CD4-positive, CD25-positive, alpha-beta regulatory T cell (primary cell): ENCODE measurements at regions not wholly inside any gene's neighbourhood (a gene's known extent, or its start where the extent isn't known, plus 50 kb on each side); places are given as distances from the start of the nearest gene placed in this dataset.
"Not testable (repeated sequence)": the region's sequence is repeated elsewhere in the genome, so short reads cannot be mapped to it uniquely, and the experiment has no call there.

Experiments
- ATAC-seq, 2 donors: fragments of 150-1000 bp; cut with Tn5 transposase; one replicate each; pipeline ENCODE4 v1.10.0; 2021; ENCODE audit warnings: low read depth in 2 of 2, moderate number of reproducible peaks in 2 of 2, moderate library complexity in 1 of 2
- DNase-seq, 3 donors: peaks; one replicate each; pipeline versions ENCODE4 v3.0.0 to v3.0.0-alpha.2; 2012 to 2022; ENCODE audit warnings: mixed read lengths in 1 of 3
- H3K27ac ChIP-seq: one replicate; pipeline ENCODE4 v1.7.0; 2013; ENCODE audit warnings: mild to moderate bottlenecking, low read length; ENCODE audit not compliant: insufficient read depth, poor library complexity, severe bottlenecking
- H3K27me3 ChIP-seq: one replicate; pipeline ENCODE4 v1.7.0; 2013; ENCODE audit warnings: low read length; ENCODE audit not compliant: control insufficient read depth, insufficient read depth
- H3K36me3 ChIP-seq: one replicate; pipeline ENCODE4 v1.7.0; 2013; ENCODE audit warnings: mild to moderate bottlenecking, low read length, moderate library complexity; ENCODE audit not compliant: control insufficient read depth, insufficient read depth
- H3K4me1 ChIP-seq: 2 replicates; pipeline ENCODE4 v1.7.0; 2013; ENCODE audit warnings: mild to moderate bottlenecking, low read length; ENCODE audit not compliant: insufficient read depth, control insufficient read depth, poor library complexity, severe bottlenecking
- H3K4me3 ChIP-seq: one replicate; pipeline ENCODE4 v1.7.0; 2013; ENCODE audit warnings: low read depth, mild to moderate bottlenecking, low read length, moderate library complexity
- H3K9me3 ChIP-seq, 2 experiments: 1 replicate in 1 of 2; 2 replicates in 1 of 2; pipeline ENCODE4 v1.7.0; 2013; ENCODE audit warnings: low read length in 2 of 2, mild to moderate bottlenecking in 1 of 2, moderate library complexity in 1 of 2; ENCODE audit not compliant: control insufficient read depth in 2 of 2
- H3K27ac Mint-ChIP-seq, 3 donors: one replicate each; pipeline ENCODE4 v1.8.0; 2020 to 2022; ENCODE audit warnings: mild to moderate bottlenecking in 3 of 3, mixed read lengths in 3 of 3, moderate library complexity in 2 of 3
- H3K27me3 Mint-ChIP-seq: one replicate; pipeline ENCODE4 v1.8.0; 2022; ENCODE audit warnings: mild to moderate bottlenecking, mixed read lengths
- H3K36me3 Mint-ChIP-seq: one replicate; pipeline ENCODE4 v1.8.0; 2020; ENCODE audit warnings: mixed read lengths
- H3K4me1 Mint-ChIP-seq, 4 donors: one replicate each; pipeline ENCODE4 v1.8.0; 2020 to 2022; ENCODE audit warnings: mixed read lengths in 4 of 4, mild to moderate bottlenecking in 1 of 4
- H3K4me3 Mint-ChIP-seq, 4 donors: one replicate each; pipeline ENCODE4 v1.8.0; 2020 to 2022; ENCODE audit warnings: mild to moderate bottlenecking in 4 of 4, mixed read lengths in 4 of 4, moderate library complexity in 3 of 4
- H3K9me3 Mint-ChIP-seq, 7 donors: one replicate each; pipeline ENCODE4 v1.8.0; 2020 to 2022; ENCODE audit warnings: mixed read lengths in 7 of 7, mild to moderate bottlenecking in 3 of 7, moderate library complexity in 2 of 7

DNA sequence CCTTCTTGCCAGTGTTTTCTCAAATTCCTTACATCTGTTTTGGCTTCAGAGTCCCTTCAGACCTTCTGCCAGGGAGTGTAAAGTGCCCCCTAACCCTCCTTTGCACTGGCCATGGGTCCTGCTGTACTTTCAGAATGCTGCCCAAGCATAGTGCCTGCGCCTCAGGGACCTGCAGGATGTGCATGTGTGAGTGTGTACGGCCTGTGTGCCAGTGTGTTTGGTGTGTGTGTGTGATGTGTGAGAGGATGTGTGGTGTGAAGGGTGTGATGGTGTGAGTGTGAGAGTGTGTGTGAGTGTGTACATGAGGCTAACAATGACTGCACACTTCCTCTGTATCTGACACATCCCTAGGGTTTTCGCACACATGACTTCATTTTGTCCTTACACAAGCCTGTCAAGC, 265.8 kb upstream of the RAB4A start:
- peaks cover 0 to 8% (median 4%) of the 10 kb centered on the region in 4 donors for H3K4me1 Mint-ChIP-seq
- Histone ChIP-seq H3K36me3 (no peaks in the 10 kb centered on the region), H3K9me3 (no peaks in the 10 kb centered on the region), H3K27me3 (no peaks in the 10 kb centered on the region), H3K4me3 (no peak overlapping the region), H3K4me1 (peaks cover 3% of the 10 kb centered on the region), H3K27ac (no peak overlapping the region)
- H3K27me3 Mint-ChIP-seq: no peaks in the 10 kb centered on the region
- peaks cover 0 to 3% (median 0%) of the 10 kb centered on the region in 7 donors for H3K9me3 Mint-ChIP-seq
- no peak for ATAC-seq
- no peak overlapping the region for H3K4me3 Mint-ChIP-seq
- no peak overlapping the region for H3K27ac Mint-ChIP-seq
- H3K36me3 Mint-ChIP-seq: no peaks in the 10 kb centered on the region
- DNase-seq: no peak

- no peak overlapping the region for H3K27ac Mint-ChIP-seq
- H3K36me3 Mint-ChIP-seq: no peaks in the 10 kb centered on the region
- H3K27me3 ChIP-seq: no peaks in the 10 kb centered on the region
- H3K4me1 Mint-ChIP-seq: peaks cover 0 to 8% (median 3%) of the 10 kb centered on the region in 4 donors
- DNase-seq (no peak), ATAC-seq (no peak)
- H3K36me3 ChIP-seq: no peaks in the 10 kb centered on the region
- no peak overlapping the region for H3K4me3 ChIP-seq
- H3K4me3 Mint-ChIP-seq: no peak overlapping the region
- no peaks in the 10 kb centered on the region for H3K9me3 ChIP-seq
- H3K27me3 Mint-ChIP-seq: no peaks in the 10 kb centered on the region
- H3K4me1 ChIP-seq: peaks cover 3% of the 10 kb centered on the region
- no peak overlapping the region for H3K27ac ChIP-seq
- peaks cover 0 to 3% (median 0%) of the 10 kb centered on the region in 7 donors for H3K9me3 Mint-ChIP-seq
Observed at GRCh38 chr1:229005556-229005955, 265.4 kb upstream of the RAB4A start.

DNA sequence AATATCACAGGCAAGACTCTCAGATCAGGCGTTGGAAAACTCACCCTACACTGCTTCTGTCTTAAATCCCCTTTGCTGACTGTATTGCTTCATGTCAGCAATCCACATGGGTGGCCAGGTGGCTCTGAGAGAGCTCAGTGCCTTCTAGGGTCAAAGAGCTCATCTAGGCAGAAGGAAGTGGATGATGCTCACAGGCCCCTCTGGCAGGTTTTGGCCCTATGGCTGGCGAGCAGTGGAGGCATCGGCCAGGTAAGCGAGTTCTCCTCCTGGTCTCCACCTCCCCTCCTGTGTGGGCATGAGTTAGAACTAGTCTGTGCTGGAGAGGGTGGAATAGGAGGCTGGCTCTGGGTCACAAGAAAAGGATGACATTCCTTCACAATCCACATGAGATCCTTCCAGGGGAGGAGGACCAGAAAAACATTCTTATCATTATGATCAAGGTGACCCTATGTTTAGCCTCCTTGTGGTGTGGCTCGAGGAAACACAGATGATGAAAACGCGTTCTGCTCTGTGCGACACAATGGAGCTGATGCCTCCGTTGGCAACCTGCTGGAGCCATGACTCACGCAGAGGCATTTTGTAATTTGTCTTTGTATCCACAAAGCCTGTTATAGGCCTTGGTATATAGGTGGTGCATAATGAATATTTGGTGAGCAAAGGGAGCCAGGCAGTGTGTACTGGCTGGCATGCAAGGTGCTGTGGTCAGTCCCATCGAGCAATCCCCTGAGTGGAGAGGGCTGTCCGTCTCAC, 264.6 kb upstream of the RAB4A start:
- H3K9me3 ChIP-seq: no peaks in the 10 kb centered on the region
- H3K4me3 Mint-ChIP-seq: no peak overlapping the region
- no peaks in the 10 kb centered on the region for H3K36me3 Mint-ChIP-seq
- ATAC-seq (no peak), DNase-seq (no peak)
- no peak overlapping the region for H3K4me3 ChIP-seq
- no peaks in the 10 kb centered on the region for H3K27me3 Mint-ChIP-seq
- peaks cover 3% of the 10 kb centered on the region for H3K4me1 ChIP-seq
- no peaks in the 10 kb centered on the region for H3K36me3 ChIP-seq
- no peaks in the 10 kb centered on the region for H3K27me3 ChIP-seq
- H3K27ac ChIP-seq: no peak overlapping the region
- H3K27ac Mint-ChIP-seq: no peak overlapping the region
- peaks cover 0 to 6% (median 3%) of the 10 kb centered on the region in 4 donors for H3K4me1 Mint-ChIP-seq
- H3K9me3 Mint-ChIP-seq: peaks cover 0 to 3% (median 0%) of the 10 kb centered on the region in 7 donors

DNA sequence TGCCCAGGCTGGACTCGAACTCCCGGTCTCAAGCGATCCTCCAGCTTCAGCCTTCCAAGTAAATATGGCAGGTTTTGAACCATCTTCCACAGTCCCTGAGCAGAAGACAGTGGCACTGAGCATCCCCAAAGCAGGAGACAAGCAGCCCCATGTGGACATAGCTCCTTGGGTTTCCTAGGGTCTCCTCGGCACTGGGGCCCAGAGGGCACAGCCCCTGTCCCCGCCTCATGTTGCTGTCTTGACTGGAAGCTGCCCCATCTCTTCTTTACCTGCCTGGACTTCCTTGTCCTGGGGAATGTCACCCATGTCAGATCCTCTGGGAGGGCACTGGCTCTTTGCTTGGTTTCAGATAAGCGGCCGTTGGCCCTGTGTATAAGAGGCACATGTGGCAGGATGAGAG, 263.7 kb upstream of the RAB4A start:
- Mint-ChIP-seq H3K36me3 (no peaks in the 10 kb centered on the region), H3K27me3 (no peaks in the 10 kb centered on the region), H3K4me1 (no peaks in the 10 kb centered on the region), H3K27ac (no peak overlapping the region), H3K9me3 (peaks cover 0 to 3% (median 0%) of the 10 kb centered on the region in 7 donors), H3K4me3 (no peak overlapping the region)
- Histone ChIP-seq H3K27me3 (no peaks in the 10 kb centered on the region), H3K27ac (no peak overlapping the region), H3K4me3 (no peak overlapping the region), H3K36me3 (no peaks in the 10 kb centered on the region), H3K9me3 (no peaks in the 10 kb centered on the region), H3K4me1 (no peaks in the 10 kb centered on the region)
- ATAC-seq (no peak), DNase-seq (no peak)

- Histone ChIP-seq H3K9me3 (no peaks in the 10 kb centered on the region), H3K4me3 (no peak overlapping the region), H3K4me1 (no peaks in the 10 kb centered on the region), H3K27me3 (no peaks in the 10 kb centered on the region), H3K36me3 (no peaks in the 10 kb centered on the region), H3K27ac (no peak overlapping the region)
- ATAC-seq: no peak
- H3K4me3 Mint-ChIP-seq: no peak overlapping the region
- no peaks in the 10 kb centered on the region for H3K36me3 Mint-ChIP-seq
- H3K27me3 Mint-ChIP-seq: no peaks in the 10 kb centered on the region
- H3K4me1 Mint-ChIP-seq: no peaks in the 10 kb centered on the region
- no peak overlapping the region for H3K27ac Mint-ChIP-seq
- DNase-seq: no peak
- H3K9me3 Mint-ChIP-seq: peaks cover 0 to 3% (median 0%) of the 10 kb centered on the region in 7 donors
Observed at GRCh38 chr1:229007701-229008100, 263.2 kb upstream of the RAB4A start.

GRCh38 chr1:229008347-229008746, 262.6 kb upstream of the RAB4A start:
- H3K4me1 Mint-ChIP-seq, H3K4me1 ChIP-seq, ATAC-seq, H3K27ac ChIP-seq, H3K27ac Mint-ChIP-seq, DNase-seq, H3K9me3 ChIP-seq, H3K27me3 ChIP-seq, H3K36me3 ChIP-seq, H3K36me3 Mint-ChIP-seq, H3K9me3 Mint-ChIP-seq, H3K4me3 ChIP-seq, H3K4me3 Mint-ChIP-seq, H3K27me3 Mint-ChIP-seq: not testable (repeated sequence)

- no peaks in the 10 kb centered on the region for H3K9me3 ChIP-seq
- Mint-ChIP-seq H3K4me3 (no peak overlapping the region), H3K9me3 (peaks cover 0 to 1% (median 0%) of the 10 kb centered on the region in 7 donors), H3K27ac (no peak overlapping the region), H3K36me3 (no peaks in the 10 kb centered on the region), H3K27me3 (no peaks in the 10 kb centered on the region), H3K4me1 (no peaks in the 10 kb centered on the region)
- no peaks in the 10 kb centered on the region for H3K36me3 ChIP-seq
- H3K27me3 ChIP-seq: peaks cover 2% of the 10 kb centered on the region
- ATAC-seq (no peak), DNase-seq (no peak)
- H3K4me1 ChIP-seq: no peaks in the 10 kb centered on the region
- H3K27ac ChIP-seq: no peak overlapping the region
- H3K4me3 ChIP-seq: no peak overlapping the region
Observed at GRCh38 chr1:229011022-229011421, 259.9 kb upstream of the RAB4A start.

- Mint-ChIP-seq H3K36me3 (no peaks in the 10 kb centered on the region), H3K4me3 (no peak overlapping the region), H3K27me3 (peaks cover 5% of the 10 kb centered on the region), H3K27ac (peak overlapping the region in 1 of 3 donors; percentile 24), H3K9me3 (peaks cover 0 to 1% (median 0%) of the 10 kb centered on the region in 7 donors), H3K4me1 (peaks cover 0 to 2% (median 0%) of the 10 kb centered on the region in 4 donors)
- DNase-seq (no peak), ATAC-seq (no peak)
- Histone ChIP-seq H3K27me3 (peaks cover 4% of the 10 kb centered on the region), H3K9me3 (no peaks in the 10 kb centered on the region), H3K4me1 (no peaks in the 10 kb centered on the region), H3K36me3 (no peaks in the 10 kb centered on the region), H3K4me3 (no peak overlapping the region), H3K27ac (no peak overlapping the region)
Observed at GRCh38 chr1:229012823-229013222, 258.1 kb upstream of the RAB4A start.
